Panc1 (cell line): ENCODE measurements at regions not wholly inside any gene's neighbourhood (a gene's known extent, or its start where the extent isn't known, plus 50 kb on each side); places are given as distances from the start of the nearest gene placed in this dataset.

Source experiments
- POLR2AphosphoS5 ChIP-seq: IDR thresholded peaks from 2 replicates; pipeline ENCODE4 v1.6.1; 2012; ENCODE audit warnings: mild to moderate bottlenecking, low read depth, low read length, moderate library complexity
- SIN3A ChIP-seq: IDR thresholded peaks from 2 replicates; pipeline ENCODE4 v1.6.1; 2012; ENCODE audit warnings: low read depth, mild to moderate bottlenecking, low read length, moderate library complexity, borderline replicate concordance; ENCODE audit not compliant: insufficient read depth
- TCF7L2 ChIP-seq: IDR thresholded peaks from 2 replicates; pipeline ENCODE4 v1.6.1; 2011; ENCODE audit warnings: mild to moderate bottlenecking, low read depth, low read length, inconsistent platforms
- TF ChIP-seq, protein P1 (sequence below): fragments of 450-650 bp; IDR thresholded peaks from 2 replicates; pipeline ENCODE4 v1.5.1; 2017; ENCODE audit warnings: mild to moderate bottlenecking
- TF ChIP-seq, protein P2 (sequence below), 2 experiments: IDR thresholded peaks; 2 replicates each; pipeline ENCODE4 v1.6.1; 2011 to 2012; ENCODE audit warnings: low read depth in 2 of 2, control low read depth in 1 of 2, low read length in 1 of 2, mild to moderate bottlenecking in 1 of 2, moderate library complexity in 1 of 2; ENCODE audit not compliant: insufficient read depth in 1 of 2

DNA sequence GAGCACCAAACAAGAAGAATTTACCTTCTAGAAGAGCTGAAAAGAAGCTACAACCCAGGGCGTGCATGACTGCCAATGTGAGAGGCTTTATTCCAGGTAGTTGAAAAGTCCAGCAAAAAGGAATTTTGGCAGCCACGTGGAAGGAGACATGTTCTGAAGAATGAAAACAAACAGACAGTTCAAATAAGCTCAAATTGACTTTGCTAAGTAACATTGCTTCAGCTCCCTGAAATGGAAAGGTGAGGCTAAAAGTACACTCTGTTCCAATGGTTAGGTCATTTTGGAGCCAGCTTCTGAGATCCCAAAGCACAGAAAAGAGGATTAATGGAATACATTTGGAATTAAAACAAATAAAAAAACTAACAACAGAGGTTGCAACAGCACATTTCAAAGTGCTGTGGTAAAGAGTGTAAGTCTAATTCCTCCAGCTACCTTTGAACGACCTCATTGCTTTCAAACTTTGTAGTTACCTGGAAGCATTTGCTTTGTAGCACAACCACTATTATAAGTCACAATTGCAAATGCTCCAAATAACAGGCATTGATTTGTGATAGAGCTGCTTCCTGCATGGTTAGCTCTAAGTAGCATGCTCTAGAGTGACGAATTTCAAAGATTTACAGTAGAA lies 405.3 kb upstream of the EDA2R start:
- TF ChIP-seq, protein P1, sequence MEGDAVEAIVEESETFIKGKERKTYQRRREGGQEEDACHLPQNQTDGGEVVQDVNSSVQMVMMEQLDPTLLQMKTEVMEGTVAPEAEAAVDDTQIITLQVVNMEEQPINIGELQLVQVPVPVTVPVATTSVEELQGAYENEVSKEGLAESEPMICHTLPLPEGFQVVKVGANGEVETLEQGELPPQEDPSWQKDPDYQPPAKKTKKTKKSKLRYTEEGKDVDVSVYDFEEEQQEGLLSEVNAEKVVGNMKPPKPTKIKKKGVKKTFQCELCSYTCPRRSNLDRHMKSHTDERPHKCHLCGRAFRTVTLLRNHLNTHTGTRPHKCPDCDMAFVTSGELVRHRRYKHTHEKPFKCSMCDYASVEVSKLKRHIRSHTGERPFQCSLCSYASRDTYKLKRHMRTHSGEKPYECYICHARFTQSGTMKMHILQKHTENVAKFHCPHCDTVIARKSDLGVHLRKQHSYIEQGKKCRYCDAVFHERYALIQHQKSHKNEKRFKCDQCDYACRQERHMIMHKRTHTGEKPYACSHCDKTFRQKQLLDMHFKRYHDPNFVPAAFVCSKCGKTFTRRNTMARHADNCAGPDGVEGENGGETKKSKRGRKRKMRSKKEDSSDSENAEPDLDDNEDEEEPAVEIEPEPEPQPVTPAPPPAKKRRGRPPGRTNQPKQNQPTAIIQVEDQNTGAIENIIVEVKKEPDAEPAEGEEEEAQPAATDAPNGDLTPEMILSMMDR: no peak
- TF ChIP-seq, protein P2, sequence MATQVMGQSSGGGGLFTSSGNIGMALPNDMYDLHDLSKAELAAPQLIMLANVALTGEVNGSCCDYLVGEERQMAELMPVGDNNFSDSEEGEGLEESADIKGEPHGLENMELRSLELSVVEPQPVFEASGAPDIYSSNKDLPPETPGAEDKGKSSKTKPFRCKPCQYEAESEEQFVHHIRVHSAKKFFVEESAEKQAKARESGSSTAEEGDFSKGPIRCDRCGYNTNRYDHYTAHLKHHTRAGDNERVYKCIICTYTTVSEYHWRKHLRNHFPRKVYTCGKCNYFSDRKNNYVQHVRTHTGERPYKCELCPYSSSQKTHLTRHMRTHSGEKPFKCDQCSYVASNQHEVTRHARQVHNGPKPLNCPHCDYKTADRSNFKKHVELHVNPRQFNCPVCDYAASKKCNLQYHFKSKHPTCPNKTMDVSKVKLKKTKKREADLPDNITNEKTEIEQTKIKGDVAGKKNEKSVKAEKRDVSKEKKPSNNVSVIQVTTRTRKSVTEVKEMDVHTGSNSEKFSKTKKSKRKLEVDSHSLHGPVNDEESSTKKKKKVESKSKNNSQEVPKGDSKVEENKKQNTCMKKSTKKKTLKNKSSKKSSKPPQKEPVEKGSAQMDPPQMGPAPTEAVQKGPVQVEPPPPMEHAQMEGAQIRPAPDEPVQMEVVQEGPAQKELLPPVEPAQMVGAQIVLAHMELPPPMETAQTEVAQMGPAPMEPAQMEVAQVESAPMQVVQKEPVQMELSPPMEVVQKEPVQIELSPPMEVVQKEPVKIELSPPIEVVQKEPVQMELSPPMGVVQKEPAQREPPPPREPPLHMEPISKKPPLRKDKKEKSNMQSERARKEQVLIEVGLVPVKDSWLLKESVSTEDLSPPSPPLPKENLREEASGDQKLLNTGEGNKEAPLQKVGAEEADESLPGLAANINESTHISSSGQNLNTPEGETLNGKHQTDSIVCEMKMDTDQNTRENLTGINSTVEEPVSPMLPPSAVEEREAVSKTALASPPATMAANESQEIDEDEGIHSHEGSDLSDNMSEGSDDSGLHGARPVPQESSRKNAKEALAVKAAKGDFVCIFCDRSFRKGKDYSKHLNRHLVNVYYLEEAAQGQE (IDR thresholded peaks at IDR 0.05; ENCODE audit: insufficient read depth in 1 of 2, low read depth in 2 of 2, low read length in 1 of 2): no peak
- TF ChIP-seq POLR2AphosphoS5 (no peak), SIN3A (no peak), TCF7L2 (no peak)
